ENCODE measurements at regions not wholly inside any gene's neighbourhood (a gene's known extent, or its start where the extent isn't known, plus 50 kb on each side); places are given as distances from the start of the nearest gene placed in this dataset.
"Not testable (repeated sequence)": the region's sequence is repeated elsewhere in the genome, so short reads cannot be mapped to it uniquely, and the experiment has no call there.

DNA sequence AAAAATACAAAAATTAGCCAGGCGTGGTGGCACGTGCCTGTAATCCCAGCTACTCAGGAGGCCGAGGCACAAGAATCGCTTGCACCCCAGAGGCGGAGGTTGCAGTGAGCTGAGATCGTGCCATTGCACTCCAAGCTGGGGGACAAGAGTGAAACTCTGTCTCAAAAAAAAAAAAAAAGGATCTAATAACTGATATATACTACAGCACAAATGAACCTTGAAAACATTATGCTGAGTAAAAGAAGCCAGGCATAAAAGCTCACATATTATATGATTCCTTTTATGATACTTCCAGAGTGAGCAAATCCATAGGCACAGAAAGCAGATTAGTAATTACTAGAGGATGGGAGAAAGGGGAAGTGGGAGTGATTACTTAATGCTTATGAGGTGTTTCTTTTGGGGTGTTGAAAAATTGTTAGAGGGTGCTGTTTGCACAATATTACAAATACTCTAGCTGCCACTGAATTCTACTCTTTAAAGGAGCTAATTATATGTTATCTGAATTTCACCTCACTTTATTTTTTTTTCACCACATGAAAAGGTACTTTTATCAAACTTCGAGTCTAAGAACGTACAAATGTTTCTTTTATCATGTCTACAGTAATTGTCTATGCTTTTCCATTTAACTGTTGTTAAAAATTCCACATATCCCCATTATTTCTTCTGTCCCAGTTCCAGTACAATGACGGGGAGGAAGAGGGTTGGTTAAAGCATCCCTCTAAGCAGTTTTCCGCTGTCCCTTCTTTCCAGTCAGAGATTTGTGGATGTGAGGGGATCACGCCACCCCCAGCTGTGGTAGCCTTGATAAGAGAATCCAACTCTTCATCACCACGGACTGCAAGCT, 77.7 kb upstream of the FAM174B start:
- no peak overlapping the region for H3K4me3 ChIP-seq (ENCODE audit: low read depth, low read length)
- TF ChIP-seq, protein P1, sequence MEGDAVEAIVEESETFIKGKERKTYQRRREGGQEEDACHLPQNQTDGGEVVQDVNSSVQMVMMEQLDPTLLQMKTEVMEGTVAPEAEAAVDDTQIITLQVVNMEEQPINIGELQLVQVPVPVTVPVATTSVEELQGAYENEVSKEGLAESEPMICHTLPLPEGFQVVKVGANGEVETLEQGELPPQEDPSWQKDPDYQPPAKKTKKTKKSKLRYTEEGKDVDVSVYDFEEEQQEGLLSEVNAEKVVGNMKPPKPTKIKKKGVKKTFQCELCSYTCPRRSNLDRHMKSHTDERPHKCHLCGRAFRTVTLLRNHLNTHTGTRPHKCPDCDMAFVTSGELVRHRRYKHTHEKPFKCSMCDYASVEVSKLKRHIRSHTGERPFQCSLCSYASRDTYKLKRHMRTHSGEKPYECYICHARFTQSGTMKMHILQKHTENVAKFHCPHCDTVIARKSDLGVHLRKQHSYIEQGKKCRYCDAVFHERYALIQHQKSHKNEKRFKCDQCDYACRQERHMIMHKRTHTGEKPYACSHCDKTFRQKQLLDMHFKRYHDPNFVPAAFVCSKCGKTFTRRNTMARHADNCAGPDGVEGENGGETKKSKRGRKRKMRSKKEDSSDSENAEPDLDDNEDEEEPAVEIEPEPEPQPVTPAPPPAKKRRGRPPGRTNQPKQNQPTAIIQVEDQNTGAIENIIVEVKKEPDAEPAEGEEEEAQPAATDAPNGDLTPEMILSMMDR (IDR thresholded peaks at IDR 0.05; ENCODE audit: control insufficient read depth, extremely low read depth, insufficient read depth): no peak
- no peak for DNase-seq (ENCODE audit: low read depth)

DNA sequence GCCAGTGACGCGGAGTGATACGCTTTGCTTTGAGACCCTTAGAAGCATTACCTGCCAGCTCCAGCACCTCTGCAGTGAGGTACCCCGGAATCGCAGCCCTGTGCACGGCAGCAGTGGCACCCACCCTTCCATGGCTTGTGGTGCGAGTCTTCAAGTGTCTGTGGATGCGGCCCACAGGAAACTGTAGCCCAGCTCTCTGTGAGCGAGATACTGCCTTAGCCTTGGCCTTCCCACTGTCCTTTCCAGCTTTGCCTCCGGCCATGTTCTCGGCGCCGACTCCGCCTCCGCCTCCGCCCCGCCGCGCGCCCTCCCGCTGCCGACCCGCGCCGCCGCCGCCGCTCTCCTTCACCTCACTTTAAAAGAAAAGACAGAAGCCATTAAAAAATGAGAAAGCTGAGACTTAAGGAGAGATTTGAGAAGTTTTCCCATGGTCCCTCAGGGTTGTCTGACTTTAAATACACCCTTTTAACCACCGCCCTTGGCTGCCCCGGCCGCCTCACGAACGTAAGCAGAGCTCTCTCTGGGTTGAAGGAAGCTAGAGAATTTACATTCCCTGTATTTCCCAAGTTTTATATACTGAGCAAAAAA, 78.5 kb upstream of the FAM174B start:
- DNase-seq (ENCODE audit: low read depth): no peak
- TF ChIP-seq, protein P1 (IDR thresholded peaks at IDR 0.05; ENCODE audit: control insufficient read depth, extremely low read depth, insufficient read depth): no peak
- no peak overlapping the region for H3K4me3 ChIP-seq (ENCODE audit: low read depth, low read length)

DNA sequence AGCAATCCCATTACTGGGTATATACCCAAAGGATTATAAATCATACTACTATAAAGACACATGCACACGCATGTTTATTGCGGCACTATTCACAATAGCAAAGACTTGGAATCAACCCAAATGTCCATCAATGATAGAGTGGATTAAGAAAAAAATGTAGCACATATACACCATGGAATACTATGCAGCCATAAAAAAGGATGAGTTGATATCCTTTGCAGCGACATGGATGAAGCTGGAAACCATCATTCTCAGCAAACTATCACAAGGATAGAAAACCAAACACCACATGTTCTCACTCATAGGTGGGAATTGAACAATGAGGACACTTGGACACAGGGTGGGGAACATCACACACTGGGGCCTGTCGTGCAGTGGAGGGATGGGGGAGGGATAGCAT, 83.7 kb upstream of the FAM174B start:
- not testable (repeated sequence) for DNase-seq (ENCODE audit: low read depth); H3K4me3 ChIP-seq (ENCODE audit: low read depth, low read length)

DNA sequence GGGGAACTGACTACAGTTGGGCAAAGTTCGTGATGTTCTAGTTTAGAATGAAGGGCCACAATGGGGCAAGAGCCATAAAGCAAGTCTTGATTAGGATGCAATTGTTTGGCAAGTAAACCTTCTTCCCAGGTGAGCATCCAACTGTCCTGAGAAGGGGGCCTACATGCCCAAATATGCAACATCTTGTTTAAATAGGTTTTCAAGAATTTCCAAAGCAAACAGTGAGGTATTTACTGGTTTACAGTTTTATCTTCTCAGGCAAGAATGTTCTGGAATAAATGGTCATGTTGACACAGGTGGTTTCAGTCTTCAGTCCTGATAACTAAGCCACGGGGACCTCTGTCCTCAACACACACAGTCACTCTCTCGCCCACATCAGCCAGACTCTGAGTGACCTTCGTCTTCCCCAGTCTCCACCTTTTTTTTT, 90.3 kb upstream of the FAM174B start:
- TF ChIP-seq, protein P1 (IDR thresholded peaks at IDR 0.05; ENCODE audit: control insufficient read depth, extremely low read depth, insufficient read depth): no peak
- no peak overlapping the region for H3K4me3 ChIP-seq (ENCODE audit: low read depth, low read length)
- peak; percentile 38 for DNase-seq (ENCODE audit: low read depth)

DNA sequence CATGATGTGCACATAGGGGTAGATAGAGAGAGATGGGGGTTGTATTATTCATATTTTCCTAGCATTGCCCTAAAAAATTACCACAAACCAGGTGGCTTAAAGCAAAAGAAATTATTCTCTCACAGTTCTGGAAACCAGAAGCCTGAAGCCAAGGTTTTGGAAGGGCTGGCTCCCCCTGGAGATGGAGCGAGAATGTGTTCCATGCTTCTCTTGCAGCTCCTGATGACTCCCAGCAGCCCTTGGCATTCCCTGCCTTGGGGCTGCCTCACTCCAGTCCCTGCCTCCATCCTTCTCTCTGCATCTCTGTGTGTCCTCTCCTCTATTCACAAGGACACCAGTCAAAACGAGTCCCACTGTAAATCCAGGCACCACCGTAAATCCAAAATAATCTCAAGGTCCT, 91.5 kb upstream of the FAM174B start:
- TF ChIP-seq, protein P1 (IDR thresholded peaks at IDR 0.05; ENCODE audit: control insufficient read depth, extremely low read depth, insufficient read depth): no peak
- H3K4me3 ChIP-seq (ENCODE audit: low read depth, low read length): no peak overlapping the region
- DNase-seq (ENCODE audit: low read depth): no peak

DNA sequence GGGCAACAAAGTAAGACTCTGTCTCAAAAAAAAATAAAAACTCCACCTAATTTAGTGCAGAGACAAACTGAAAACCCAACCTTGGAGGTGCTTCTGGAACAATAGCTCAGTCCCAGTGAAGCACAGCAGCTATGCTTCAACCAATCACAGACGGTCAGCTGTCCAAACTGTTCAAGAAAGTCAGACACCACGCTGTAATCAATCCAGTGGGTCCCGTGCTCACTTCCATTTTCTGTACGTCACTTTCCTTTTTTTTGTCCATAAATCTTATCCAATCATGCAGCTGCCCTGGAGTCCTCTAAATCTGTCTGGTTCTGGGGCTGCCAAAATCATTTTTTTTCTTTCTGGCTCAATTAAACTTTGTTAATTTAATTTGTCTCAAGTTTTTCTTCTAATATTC, 93.6 kb upstream of the FAM174B start:
- TF ChIP-seq, protein P1 (IDR thresholded peaks at IDR 0.05; ENCODE audit: control insufficient read depth, extremely low read depth, insufficient read depth): no peak
- no peak overlapping the region for H3K4me3 ChIP-seq (ENCODE audit: low read depth, low read length)
- no peak for DNase-seq (ENCODE audit: low read depth)

DNA sequence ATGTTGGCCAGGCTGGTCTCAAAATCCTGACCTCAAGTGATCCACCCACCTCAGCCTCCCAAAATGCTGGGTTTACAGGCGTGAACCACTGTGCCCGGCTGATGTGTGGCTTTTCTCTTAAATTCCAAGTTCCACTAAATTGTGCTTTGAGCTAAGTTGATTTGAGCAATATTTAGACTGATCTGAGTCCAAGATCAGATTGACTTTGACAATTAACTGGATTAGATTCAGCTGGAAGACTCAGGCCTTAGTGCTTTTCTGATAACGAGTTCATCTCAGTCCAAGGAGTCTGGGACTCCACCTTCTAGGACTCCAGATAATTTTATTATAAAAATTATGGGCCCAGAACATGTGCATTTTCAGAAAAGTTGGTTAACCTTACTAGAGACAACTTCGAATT, 94.4 kb upstream of the FAM174B start:
- no peak overlapping the region for H3K4me3 ChIP-seq (ENCODE audit: low read depth, low read length)
- no peak for DNase-seq (ENCODE audit: low read depth)
- TF ChIP-seq, protein P1 (IDR thresholded peaks at IDR 0.05; ENCODE audit: control insufficient read depth, extremely low read depth, insufficient read depth): no peak
